Osteoblast (primary cell): ENCODE measurements at regions not wholly inside any gene's neighbourhood (a gene's known extent, or its start where the extent isn't known, plus 50 kb on each side); places are given as distances from the start of the nearest gene placed in this dataset.
A peak's percentile ranks its signal among the peaks of the same experiment; 100 is the strongest.

ENCODE experiments used
- DNase-seq: peaks from one replicate; pipeline ENCODE4 v3.0.0; 2011; ENCODE audit warnings: low spot score, mixed read lengths; ENCODE audit not compliant: insufficient read length; ENCODE audit errors: missing footprints
- H2AFZ ChIP-seq: 2 replicates; pipeline ENCODE4 v1.6.0; 2011; ENCODE audit warnings: mild to moderate bottlenecking, low read length
- H3K27ac ChIP-seq: 2 replicates; pipeline ENCODE4 v1.5.1; 2011; ENCODE audit warnings: mild to moderate bottlenecking, low read depth, low read length, moderate library complexity
- H3K27me3 ChIP-seq: 2 replicates; pipeline ENCODE4 v1.6.0; 2012; ENCODE audit warnings: mild to moderate bottlenecking, control low read depth, inconsistent platforms, low read length, moderate library complexity; ENCODE audit not compliant: insufficient read depth
- H3K36me3 ChIP-seq: 2 replicates; pipeline ENCODE4 v1.5.1; 2011; ENCODE audit warnings: mild to moderate bottlenecking, low read length, control low read depth, moderate library complexity; ENCODE audit not compliant: insufficient read depth
- H3K4me1 ChIP-seq: 2 replicates; pipeline ENCODE4 v1.5.1; 2011; ENCODE audit warnings: mild to moderate bottlenecking, low read length, control low read depth, moderate library complexity; ENCODE audit not compliant: insufficient read depth
- H3K4me2 ChIP-seq: 2 replicates; pipeline ENCODE4 v1.6.0; 2011; ENCODE audit warnings: mild to moderate bottlenecking, low read length; ENCODE audit not compliant: insufficient read depth
- H3K4me3 ChIP-seq: fragments of 200-600 bp; sonication (generic); 3 replicates; pipeline ENCODE4 v1.5.1; 2012; ENCODE audit warnings: mild to moderate bottlenecking, low read length, inconsistent platforms; ENCODE audit not compliant: insufficient read depth
- H3K79me2 ChIP-seq: 2 replicates; pipeline ENCODE4 v1.6.0; 2012; ENCODE audit warnings: mild to moderate bottlenecking, low read length, control low read depth, inconsistent platforms; ENCODE audit not compliant: insufficient read depth
- H3K9me3 ChIP-seq: 2 replicates; pipeline ENCODE4 v1.5.1; 2011; ENCODE audit warnings: low read depth, low read length, control low read depth
- H4K20me1 ChIP-seq: 2 replicates; pipeline ENCODE4 v1.6.0; 2012; ENCODE audit warnings: mild to moderate bottlenecking, low read length, control low read depth; ENCODE audit not compliant: insufficient read depth
- CTCF ChIP-seq: IDR thresholded peaks from 2 replicates; pipeline ENCODE4 v1.5.1; 2011; ENCODE audit warnings: mild to moderate bottlenecking, low read depth, low read length, moderate library complexity; ENCODE audit errors: extremely low read depth

- no peak for DNase-seq
These were observed 702.9 kb downstream of the TENT5A start for GRCh38 chr6:81049425-81050042.

GRCh38 chr6:81031416-81031815, 721.1 kb downstream of the TENT5A start:
- Histone ChIP-seq H3K4me2 (no peak overlapping the region), H3K4me1 (no peaks in the 10 kb centered on the region), H3K4me3 (no peak overlapping the region), H2AFZ (peak overlapping the region; percentile 6), H3K27me3 (no peaks in the 10 kb centered on the region), H3K27ac (no peak overlapping the region), H3K36me3 (no peaks in the 10 kb centered on the region), H3K79me2 (no peaks in the 10 kb centered on the region), H4K20me1 (no peaks in the 10 kb centered on the region), H3K9me3 (no peaks in the 10 kb centered on the region)
- no peak for TF ChIP-seq CTCF
- DNase-seq: no peak

More at GRCh38 chr6:81049425-81050042, 702.9 kb downstream of the TENT5A start:
- Histone ChIP-seq H3K79me2 (no peaks in the 10 kb centered on the region), H3K36me3 (no peaks in the 10 kb centered on the region), H3K4me2 (no peak overlapping the region), H3K27me3 (no peaks in the 10 kb centered on the region), H3K9me3 (no peaks in the 10 kb centered on the region), H3K27ac (no peak overlapping the region), H3K4me3 (no peak overlapping the region), H4K20me1 (no peaks in the 10 kb centered on the region), H3K4me1 (no peaks in the 10 kb centered on the region), H2AFZ (no peak overlapping the region)
- no peak for TF ChIP-seq CTCF

- no peak for DNase-seq
- Histone ChIP-seq H3K27ac (no peak overlapping the region), H3K4me3 (no peak overlapping the region), H3K79me2 (no peaks in the 10 kb centered on the region), H4K20me1 (no peaks in the 10 kb centered on the region), H3K4me1 (no peaks in the 10 kb centered on the region), H3K9me3 (no peaks in the 10 kb centered on the region), H3K4me2 (no peak overlapping the region), H3K36me3 (no peaks in the 10 kb centered on the region), H3K27me3 (no peaks in the 10 kb centered on the region), H2AFZ (no peak overlapping the region)
- TF ChIP-seq CTCF: no peak
These were observed 726.4 kb downstream of the TENT5A start for GRCh38 chr6:81026041-81026553.

- Histone ChIP-seq H3K4me2 (no peak overlapping the region), H4K20me1 (no peaks in the 10 kb centered on the region), H3K36me3 (no peaks in the 10 kb centered on the region), H3K79me2 (no peaks in the 10 kb centered on the region), H3K4me1 (no peaks in the 10 kb centered on the region), H3K9me3 (no peaks in the 10 kb centered on the region), H3K27me3 (no peaks in the 10 kb centered on the region), H3K27ac (no peak overlapping the region), H3K4me3 (no peak overlapping the region), H2AFZ (no peak overlapping the region)
- no peak for TF ChIP-seq CTCF
- no peak for DNase-seq
These were observed 728.8 kb downstream of the TENT5A start for GRCh38 chr6:81023709-81024108.
